ENCODE measurements at regions not wholly inside any gene's neighbourhood (a gene's known extent, or its start where the extent isn't known, plus 50 kb on each side); places are given as distances from the start of the nearest gene placed in this dataset.

DNA sequence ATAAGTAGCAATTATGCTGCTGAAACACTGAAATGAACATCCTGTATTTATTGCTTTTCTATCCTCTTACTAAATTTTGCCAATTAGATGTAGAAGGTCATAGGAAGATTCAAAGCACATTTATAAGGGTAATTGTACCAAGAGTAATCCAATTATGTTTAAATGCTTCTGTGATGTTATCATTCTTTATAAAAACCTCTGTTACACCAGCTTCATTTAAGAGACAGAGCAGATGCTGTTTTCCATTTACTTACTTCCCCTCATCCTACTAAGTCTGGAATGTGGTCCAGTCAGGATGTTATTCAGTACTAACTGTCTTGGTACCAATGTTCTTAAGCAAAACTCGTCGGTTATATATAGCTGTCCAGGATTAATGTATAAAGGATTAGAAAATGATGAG, 539.6 kb downstream of the PDHA2 start:
- TF ChIP-seq, protein P1, sequence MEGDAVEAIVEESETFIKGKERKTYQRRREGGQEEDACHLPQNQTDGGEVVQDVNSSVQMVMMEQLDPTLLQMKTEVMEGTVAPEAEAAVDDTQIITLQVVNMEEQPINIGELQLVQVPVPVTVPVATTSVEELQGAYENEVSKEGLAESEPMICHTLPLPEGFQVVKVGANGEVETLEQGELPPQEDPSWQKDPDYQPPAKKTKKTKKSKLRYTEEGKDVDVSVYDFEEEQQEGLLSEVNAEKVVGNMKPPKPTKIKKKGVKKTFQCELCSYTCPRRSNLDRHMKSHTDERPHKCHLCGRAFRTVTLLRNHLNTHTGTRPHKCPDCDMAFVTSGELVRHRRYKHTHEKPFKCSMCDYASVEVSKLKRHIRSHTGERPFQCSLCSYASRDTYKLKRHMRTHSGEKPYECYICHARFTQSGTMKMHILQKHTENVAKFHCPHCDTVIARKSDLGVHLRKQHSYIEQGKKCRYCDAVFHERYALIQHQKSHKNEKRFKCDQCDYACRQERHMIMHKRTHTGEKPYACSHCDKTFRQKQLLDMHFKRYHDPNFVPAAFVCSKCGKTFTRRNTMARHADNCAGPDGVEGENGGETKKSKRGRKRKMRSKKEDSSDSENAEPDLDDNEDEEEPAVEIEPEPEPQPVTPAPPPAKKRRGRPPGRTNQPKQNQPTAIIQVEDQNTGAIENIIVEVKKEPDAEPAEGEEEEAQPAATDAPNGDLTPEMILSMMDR (IDR thresholded peaks at IDR 0.05) = no peak

DNA sequence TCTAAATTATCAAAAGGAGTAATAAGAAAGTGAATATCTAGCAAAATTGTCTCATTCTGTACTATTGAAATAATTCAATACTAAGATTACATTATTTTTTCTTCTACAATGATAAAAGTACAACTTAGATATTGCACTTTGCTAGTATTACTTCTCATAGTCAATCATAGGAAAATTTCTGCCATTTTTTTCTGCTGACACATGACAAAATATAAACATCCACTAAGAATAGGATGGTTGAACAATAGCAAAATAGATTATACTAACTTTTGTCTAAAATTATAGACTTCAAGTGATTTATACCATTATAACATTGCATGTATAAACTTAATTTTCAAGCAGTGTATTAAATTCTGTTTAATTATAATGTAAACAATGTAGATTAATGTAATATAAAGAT, 540.2 kb downstream of the PDHA2 start:
- no peak for ATAC-seq (ENCODE audit: low FRiP score)
- TF ChIP-seq, protein P1 (IDR thresholded peaks at IDR 0.05) = no peak
- DNase-seq (ENCODE audit: low spot score) = no peak

More for the DNA sequence above, 539.6 kb downstream of the PDHA2 start:
- ATAC-seq (ENCODE audit: low FRiP score) (no peak), DNase-seq (ENCODE audit: low spot score) (no peak)

- ATAC-seq (ENCODE audit: low FRiP score) (no peak), DNase-seq (ENCODE audit: low spot score) (no peak)
- TF ChIP-seq, protein P1 (IDR thresholded peaks at IDR 0.05) = no peak
Observed at GRCh38 chr4:96383349-96383748, 543.5 kb downstream of the PDHA2 start.

DNA sequence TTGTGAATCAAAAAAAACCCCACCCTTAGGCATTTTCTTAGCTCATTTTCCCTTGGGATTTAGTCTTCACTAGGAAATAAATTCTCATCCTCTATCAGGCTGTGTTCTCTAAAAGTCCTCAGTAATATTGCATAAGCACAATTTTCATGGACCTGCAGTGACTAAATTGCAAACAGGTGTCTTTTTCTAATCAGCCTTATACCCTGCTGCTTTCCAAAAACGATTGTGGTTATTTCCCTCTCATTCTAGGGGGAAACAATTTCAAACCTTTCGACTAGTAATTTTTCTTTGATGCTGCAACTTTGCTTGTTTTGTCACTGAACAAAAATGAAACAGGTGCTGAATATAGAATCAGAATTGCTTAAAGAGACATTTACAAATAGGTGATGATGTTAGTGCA, 549.9 kb downstream of the PDHA2 start:
- ATAC-seq (ENCODE audit: low FRiP score) = no peak
- TF ChIP-seq, protein P1 (IDR thresholded peaks at IDR 0.05) = no peak
- DNase-seq (ENCODE audit: low spot score) = no peak

DNA sequence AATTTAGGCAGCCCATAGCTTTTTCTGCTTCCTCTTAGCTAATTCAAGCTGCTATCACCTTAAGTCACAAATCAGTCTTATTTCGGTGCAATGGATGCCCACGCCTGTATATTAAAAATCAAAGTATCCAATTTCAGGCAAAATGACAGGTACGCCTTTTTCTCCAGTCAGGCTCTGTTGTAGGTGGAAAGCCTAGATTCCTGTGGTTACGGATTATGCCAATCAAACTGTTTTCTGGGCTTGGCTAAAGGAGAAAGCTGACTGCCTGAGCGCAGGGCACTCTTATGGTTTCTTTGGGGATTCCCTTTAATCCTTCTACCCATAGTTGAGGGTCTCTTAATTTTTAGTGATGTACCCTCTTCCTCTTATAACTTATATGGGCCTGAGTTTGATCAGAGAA, 550.5 kb downstream of the PDHA2 start:
- TF ChIP-seq, protein P1 (IDR thresholded peaks at IDR 0.05) = no peak
- ATAC-seq (ENCODE audit: low FRiP score) (no peak), DNase-seq (ENCODE audit: low spot score) (no peak)

- no peak for ATAC-seq (ENCODE audit: low FRiP score)
- TF ChIP-seq, protein P1 (IDR thresholded peaks at IDR 0.05) = no peak
Observed at GRCh38 chr4:96395747-96396146, 555.9 kb downstream of the PDHA2 start.

GRCh38 chr4:96406742-96407141, 566.8 kb downstream of the PDHA2 start:
- DNase-seq (ENCODE audit: low spot score) (no peak), ATAC-seq (ENCODE audit: low FRiP score) (no peak)
- TF ChIP-seq, protein P1 (IDR thresholded peaks at IDR 0.05) = no peak

More at GRCh38 chr4:96395747-96396146, 555.9 kb downstream of the PDHA2 start:
- DNase-seq (ENCODE audit: low spot score) = no peak

All from omental fat pad (tissue), 3 donors.